Hematopoietic multipotent progenitor cell treated with erythropoietin and hydrocortisone succinate and interleukin-3 and kit ligand, for 17 days (in vitro differentiated cells): ENCODE measurements at regions not wholly inside any gene's neighbourhood (a gene's known extent, or its start where the extent isn't known, plus 50 kb on each side); places are given as distances from the start of the nearest gene placed in this dataset.

Experiments
- DNase-seq: peaks from one replicate; pipeline ENCODE4 v3.0.0-alpha.2; 2015; ENCODE audit warnings: low spot score

DNA sequence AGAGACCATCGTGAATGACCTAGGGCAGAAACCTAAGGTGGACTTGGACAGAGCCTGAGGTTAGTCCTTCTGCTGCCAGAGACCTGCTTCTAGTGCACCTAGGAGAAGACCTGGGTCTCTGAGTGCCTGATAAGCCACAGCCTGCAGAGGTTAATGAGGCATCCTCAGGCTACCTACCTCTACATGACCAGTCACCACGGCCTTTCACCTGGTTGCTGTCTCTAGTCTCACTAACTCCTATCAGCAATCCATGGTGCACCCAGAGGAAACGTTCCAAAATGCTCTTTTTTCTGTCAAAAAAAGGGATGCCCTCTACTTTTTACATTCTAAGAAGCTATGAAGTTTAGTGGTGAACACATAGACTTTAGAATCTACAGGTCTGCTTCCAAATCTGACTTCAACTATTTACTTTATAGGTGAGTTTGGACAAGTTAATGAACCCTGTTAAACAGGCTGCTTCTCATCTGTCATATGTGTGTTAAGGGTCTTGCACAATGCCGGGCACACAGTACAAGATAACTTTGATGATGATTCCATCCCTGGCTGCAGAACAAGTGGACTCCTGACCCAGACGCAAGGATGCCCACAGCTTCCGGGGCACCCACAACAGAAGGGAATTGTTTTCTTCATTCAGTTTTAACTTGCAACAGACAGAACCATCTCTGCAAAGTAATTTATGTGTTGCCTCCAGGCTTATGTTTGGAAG lies 469.9 kb upstream of the CDH5 start:
- no peak for DNase-seq

DNA sequence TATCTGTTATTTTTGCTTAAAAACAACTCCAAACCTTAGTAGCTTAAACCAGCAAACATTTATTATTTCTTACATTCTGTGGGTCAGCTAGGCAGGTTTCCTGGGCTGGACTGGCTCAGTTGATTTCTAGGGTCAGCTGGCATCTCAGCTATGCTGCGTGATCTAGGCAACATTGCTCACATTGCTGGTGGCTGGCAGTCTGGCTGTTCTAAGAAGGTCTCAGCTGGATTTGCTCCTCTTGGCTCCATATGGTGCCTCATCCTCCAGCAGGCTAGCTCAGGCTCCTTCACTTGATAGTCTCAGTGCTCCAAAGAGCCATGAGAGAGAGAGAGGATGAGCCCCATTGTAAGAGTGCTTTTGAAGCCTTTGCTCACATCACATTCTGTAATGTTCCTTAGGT lies 470.6 kb upstream of the CDH5 start:
- DNase-seq = no peak

DNA sequence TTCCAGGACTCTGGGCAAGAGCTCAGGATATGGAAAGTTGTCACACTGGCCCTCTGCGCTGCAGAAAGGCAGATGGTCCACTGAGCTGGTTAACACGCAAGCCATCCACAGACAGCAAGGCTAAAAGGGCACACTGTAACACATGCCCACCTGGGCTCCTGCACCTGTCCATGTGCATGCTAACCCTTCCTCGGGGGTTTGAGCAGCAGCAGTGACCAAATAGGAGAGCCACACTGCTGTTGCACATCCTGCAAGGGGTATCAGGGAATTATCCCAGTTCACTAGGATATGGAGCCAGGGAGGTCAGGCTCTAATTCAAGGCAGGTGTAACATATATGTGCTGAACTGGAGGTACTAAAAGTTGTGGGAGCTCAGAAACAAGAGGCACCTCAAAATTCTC lies 471.0 kb upstream of the CDH5 start:
- no peak for DNase-seq

DNA sequence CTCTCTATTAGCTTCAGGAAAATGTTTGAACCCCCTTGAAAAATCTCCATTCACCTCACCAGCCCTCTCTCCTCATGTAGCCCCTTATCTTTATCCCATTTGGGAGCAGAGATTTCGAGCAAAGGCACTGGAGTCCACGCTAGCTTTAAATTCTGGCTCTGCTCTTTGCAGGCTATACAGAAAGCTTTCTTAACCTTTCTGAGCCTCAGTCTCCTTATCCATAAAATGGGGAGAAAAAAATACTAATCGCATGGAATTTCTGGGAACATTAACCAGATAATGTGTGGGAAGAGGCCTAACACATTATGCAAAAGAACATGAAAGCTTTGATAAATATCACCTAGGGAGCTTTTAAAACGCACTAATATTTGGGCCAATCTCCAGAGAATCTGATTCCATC lies 476.3 kb upstream of the CDH5 start:
- DNase-seq = no peak

DNA sequence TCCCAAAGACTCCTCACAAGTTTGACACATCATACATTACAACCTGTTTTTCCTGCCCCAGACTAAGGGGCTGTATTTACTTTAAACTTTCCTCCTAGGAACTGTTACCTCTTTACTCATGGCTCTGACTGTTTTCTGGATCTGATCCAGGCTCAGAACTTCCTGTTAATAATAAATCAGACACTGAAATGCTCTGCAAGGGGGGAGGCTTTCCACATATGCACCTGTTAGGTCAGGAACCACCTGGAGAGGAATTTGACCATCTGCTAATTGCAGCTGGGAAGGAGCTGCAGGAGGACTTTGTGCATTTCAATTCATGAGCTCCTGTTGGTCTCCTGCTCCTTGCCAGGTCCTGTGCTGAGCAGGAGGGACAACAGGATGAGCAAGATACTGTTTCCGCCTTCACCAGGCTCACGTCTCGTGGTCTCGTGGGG lies 476.9 kb upstream of the CDH5 start:
- no peak for DNase-seq

DNA sequence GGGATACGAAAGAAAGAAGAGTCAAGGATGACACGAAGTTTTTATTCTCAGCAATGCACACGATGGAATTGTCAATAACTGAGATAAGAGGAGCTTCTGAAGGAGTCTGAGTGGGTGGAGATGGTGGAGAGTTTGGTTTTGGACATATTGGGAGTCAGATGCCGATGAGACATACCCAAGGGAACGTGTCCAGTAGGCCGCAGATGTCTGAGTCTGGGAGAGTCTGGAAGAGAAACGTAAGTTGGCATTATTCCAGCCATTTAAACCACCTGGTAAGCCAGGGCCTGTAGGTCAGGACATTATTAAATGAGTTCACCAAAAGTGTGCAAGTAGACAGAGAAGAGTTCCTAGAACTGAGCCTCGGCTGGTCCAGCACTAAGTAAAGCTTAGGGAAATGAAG lies 478.3 kb upstream of the CDH5 start:
- DNase-seq = no peak

DNA sequence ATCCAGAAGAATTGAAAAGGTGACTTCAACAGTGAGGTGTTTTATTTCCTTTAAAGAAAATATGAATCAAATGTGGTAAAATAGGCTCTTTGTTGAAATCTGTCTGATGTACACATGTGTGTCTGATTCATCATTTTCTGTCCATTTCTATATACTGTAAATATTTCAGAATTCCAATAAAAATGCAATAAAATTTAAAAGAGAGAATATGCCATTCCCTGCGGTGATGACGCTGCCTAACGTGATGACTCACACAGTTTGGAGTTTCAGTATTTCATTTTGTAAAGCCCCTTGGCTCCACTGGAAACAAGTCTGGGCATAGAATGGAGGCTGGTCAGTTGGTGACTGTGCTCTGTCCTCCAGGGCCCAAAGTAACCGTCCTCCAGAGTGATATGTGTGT lies 482.5 kb upstream of the CDH5 start:
- DNase-seq = no peak

DNA sequence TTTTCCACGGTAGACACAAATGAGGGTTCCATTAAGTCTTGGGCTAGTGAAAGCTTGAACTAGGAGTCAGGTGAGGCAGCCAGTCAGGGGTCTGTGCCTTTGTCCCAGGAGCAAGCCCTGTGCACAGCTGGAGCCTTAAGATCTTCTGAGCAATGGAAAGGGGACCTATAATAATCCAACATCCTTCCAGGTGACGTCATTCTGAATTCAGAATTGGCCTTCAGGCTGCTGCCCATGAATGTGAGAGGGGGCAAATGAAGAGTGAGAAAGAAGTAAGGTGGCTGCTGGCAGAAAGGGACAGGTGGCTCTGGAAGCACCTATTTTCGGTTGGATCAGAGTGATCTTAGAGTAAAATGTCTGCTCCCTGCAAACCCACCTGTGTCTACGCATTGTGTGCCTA lies 488.1 kb upstream of the CDH5 start:
- DNase-seq = no peak

DNA sequence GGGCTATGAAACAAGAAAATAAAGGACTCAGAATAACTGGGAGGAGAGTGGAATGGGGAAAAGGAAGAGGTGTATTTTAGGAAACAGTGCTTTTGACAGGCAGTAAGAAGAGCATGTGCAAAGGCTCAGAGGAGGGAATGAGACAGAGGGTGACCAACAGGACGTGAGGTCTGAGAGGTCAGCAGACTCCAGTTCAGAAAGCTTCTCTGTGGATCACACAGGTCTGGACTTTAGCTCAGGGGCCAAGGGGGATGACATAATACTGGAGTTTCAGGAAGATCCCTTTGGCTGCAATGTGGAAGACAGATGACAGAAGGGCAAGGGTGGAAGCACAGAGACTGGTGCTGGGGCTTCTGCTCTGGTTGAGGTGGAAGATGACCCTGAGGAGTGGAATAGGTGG lies 489.9 kb upstream of the CDH5 start:
- DNase-seq = no peak

DNA sequence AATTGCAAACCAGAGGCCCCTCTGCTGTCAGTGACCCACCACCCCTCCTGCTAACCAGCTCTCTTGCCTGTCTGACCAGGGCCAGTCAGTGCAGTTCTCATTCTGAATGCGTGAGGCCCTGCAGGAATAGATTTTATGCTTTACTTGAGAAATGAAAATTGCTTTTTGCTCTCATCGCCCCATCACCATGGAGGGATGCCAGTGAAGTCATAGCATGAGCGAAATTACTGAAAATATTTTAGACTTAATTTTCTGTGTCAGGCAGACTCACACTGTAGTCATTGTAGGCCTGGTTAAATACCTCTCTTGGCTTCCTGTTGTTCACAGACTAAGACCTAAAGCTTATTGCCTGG lies 490.5 kb upstream of the CDH5 start:
- no peak for DNase-seq

DNA sequence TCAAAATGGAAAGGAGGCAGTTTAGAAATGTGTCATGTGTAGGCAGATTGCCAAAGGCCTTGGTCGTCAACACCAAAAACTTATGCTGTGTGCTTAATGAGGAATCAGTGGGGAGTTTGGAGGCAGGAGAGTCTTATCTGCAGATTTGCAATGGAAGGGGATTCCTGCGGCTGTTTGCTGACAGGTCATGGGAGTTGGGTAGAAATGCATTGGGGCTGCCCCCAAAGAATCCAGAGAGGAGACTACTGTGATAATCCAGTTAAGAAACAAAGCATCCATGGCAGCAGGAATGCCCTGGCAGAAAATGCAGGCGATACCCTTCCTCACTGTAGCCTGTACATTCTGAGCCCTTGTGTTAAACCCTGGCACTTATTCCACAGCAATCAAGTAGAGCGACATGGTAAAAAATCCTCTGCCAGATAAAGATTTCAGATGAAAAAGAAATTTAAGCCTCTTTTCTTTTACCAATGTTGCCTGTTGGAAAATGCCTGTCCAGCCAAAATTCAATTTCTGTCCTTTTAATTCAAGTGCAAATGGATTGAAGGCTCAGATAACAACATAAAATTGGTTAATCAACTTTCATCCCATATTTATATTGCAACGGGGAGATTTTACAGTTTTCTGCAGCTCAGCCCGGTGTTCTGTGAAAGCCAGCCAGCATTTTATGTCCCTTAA lies 491.0 kb upstream of the CDH5 start:
- DNase-seq = no peak

DNA sequence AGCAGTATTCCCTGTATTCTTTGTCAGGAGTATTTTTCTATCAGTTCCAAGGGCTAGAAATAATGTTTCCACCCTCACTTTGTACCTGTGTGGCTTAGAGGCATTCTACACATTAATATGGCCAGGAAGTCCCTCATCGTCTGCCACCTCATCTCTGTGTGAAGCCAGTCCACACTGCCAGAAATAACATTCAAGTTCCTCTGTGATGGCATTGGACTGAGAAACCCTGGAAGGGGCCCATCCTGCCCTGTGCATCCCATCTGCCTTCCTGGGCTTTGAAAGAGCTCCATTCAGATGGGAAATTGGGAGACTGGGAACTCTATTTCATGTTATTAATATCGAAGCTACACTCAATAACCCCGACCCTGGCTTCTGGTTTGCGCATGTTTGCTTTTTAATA lies 497.2 kb upstream of the CDH5 start:
- no peak for DNase-seq

DNA sequence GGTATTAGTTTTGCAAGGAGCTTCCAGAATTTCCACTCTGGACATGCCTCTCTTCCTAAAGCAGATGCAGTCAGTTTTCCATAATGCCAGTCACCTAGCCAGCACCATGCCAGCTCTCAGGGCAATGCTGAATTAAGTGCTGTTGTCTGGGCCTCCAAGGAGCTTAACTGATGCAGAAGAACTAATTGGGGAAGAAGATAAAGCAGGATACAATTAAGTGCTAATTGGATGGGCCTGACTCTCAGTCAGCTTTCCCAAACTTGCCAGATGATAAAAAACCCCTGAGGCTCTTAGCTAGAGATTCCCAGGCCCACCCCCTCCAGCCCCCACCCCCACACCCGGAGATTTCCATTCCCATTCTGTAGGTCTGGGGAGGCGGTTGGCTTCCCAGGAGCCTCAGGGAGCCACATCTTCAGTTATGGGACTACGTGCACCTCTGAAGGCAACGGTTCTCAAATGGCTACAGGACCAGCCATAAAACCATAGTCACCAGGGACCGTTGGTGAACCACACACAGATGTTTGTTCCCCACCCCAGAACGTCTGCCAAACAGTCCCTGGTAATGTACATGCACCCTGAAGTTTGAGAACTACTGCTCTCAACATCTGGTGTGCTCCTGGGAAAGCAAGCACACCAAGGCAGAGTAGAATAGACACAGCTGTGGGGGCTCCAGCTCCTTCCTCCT lies 499.1 kb upstream of the CDH5 start:
- no peak for DNase-seq

DNA sequence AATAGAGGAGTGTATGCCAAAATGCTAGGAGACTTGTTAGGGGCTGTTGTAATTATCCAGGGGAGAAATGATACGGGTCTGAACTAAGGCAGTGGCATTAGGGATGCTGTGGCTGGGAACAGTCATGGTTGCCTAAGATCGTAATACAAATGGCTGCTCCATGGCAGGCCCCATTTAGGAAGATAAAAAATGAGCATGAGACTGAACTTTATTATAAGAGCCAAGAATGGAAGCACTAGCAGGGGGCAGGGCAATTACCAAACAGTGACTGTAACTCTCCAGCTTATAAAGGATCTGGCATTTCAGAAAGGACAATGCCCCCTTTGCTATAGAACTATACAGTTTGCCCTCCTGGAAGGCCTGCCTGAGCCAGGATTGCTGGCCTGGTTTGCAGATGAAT lies 503.3 kb upstream of the CDH5 start:
- DNase-seq = no peak

DNA sequence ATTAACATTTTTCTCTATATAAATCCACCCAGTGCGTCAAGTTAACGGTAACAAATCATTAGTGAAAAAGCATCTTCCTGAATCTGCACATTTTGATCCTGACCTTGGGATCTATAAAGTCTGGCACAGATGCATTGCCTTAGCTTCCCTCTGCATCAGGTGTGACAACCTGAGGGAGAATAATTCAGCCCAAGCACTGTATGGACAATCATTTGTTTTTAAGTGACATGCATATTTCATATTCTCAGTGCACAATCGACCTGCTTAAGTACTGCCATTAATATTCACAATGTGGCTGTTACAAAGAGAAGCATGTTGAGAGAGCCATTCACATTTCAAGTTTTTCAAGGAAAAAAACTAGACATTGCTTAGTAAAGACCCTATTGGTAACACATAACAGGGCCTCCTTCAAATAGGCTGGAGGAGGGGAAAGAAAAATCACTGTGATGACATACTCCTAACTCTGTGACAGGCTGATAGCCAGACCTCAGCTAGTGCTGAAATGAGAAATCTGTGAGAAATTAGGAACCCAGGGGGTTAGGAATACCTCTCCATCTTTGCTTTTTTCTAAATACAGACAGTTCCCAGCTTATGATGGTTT lies 505.3 kb upstream of the CDH5 start:
- DNase-seq = no peak

DNA sequence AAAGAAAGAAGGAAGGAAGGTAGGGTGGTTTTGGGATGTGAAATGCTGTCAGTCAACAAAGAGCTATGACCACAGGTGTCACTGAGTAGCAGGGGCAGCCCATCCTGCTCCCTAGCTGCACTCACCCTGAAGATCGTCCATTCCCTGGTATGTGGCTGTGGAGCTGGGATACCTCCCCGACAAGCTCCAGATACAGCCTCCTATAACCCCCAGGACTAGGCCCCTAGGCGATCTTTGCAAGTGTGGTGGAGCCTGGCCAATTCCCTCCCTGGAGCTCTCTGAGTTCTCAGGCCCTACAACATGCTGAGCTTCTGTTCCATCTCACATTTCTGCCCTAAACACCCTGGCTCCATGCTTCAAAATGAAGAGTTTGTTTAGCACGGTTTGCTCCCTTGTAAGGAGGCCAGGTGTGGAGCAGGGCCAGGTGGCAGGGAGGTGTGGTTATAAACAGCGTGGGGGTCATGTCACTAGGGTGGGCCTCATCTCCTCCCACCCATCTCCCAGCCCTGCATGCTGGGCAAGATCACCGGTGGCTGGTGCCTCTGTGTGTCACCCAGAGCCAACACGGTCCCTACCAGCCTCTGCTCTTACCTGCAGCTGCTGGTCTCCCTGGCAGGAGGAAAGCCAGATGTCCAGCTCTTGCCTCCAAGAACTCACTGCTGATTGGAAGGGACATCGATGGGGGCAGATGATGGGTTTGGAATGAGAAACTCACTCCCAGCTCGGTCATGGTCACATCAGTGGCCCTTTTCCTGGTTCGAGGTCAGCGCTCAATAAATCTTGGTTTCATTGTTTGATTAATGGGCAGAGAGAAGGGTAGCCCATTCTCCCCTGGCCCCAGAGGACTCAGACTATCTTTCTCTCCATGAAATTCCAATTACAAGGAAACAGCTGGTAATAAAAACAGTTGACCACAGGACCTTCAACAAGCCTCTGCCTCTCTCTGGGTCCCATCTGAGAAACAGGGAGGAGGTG lies 511.0 kb upstream of the CDH5 start:
- no peak for DNase-seq

DNA sequence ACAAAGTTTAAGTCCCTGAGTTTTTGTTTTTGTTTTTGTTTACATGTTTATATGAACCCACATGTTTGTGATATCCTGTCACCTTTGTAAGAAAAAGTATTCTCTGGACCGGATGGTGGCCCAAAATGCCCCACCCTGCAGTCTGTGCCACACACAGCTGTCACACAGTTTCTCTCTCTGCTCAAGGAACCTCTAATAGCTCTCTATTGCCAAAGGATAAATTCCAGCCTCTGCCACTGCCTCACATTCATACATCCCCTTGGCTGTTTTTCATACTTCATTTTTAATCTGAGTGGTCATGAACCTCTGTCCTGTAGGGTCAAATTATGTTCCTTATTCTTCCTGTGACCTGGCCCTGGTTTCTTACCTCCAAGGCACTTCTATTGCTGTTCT lies 520.3 kb upstream of the CDH5 start:
- DNase-seq = no peak

DNA sequence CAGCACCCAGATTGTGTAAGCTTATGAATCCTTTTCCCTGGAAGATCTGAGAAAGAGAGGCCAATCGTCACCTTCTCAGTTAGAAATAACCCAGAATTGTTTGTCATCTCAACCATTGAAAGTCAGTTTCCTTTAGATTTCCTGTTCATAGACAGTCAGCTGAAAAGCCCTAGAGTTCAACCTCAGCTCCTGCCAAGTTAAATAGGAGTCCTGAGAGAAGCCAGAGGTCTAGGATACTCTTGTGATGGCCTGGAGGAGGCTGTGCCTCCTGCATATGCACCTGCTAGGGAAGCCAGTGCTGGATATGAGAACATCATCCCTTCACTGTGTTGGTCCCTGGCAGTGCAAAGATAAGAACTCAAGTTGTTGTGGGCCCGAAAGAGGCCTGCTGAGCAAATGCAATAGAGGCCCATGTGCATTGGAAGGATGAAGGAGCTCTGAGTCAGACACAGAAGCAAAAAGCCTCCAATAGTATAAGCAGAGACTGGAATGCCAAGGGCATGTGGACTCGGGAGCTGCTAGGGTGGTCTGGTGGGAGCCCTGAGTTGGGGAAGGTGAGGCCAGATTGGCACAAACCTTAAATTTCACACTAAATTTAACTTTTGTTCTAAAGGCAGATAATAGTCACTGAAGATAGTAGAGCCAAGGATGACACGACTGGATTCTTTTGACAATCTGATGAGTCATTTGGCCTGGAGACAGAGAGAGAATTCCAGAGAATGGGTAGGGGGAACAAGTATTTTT lies 520.9 kb upstream of the CDH5 start:
- no peak for DNase-seq

DNA sequence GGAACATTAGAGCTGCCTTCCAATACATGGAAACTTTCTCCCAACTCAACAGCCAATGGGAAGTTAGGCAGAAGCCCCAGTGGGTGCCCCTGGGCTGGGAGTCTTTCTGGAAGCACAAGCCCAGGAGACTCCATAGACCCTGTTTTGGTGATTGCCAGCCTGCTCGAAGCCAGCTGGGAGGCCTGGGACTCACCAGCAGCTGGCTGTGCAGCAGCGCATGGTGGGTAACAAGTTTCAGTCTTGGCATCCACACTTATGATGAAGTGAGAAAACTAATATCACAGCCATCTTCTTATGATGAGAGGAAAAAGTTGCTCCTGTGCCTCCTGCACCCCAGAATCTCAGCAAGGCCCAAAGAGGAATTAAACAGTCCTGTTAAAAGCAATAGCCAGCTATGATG lies 522.5 kb upstream of the CDH5 start:
- no peak for DNase-seq

DNA sequence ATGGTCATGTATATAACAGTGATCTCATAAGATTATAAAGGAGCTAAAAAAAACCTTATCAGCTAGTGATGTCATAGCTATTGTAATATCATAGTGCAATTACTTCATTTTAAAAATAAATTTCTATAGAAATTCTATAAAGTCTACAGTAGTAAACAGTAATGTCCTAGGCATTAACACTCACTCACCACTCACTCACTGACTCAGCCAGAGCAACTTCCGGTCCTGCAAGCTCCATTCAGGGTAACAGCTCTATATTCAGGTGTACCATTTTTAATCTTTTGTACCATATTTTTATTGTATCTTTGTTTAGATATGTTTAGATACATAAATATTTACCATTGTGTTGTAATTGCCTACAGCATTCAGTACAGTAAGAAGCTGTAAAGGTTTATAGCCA lies 524.4 kb upstream of the CDH5 start:
- DNase-seq = no peak

DNA sequence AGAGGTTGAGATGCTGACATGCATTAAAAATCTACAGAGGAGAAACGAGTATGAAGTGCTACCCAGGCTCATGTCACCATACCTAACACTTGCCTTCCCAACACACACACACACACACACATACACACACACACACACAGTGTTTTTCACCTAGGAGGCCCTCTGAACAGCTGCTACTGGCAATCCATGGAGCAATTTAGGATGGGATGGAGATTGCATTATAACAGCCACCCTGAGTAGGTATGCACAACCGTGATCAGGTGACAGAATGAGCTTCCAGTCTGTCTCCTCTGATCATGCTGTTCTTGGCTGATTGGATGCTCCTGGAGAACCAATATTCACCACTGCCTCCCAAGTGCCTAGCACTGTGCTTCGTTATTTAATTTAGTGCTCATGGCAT lies 528.5 kb upstream of the CDH5 start:
- DNase-seq = no peak
